GM19438 (cell line): ENCODE measurements at regions not wholly inside any gene's neighbourhood (a gene's known extent, or its start where the extent isn't known, plus 50 kb on each side); places are given as distances from the start of the nearest gene placed in this dataset.

Experiments used
- ATAC-seq: cut with Tn5 transposase; IDR thresholded peaks from one replicate; pipeline ENCODE4 v1.9.1; 2021; ENCODE audit warnings: low read depth; ENCODE audit not compliant: unreplicated experiment

- no peak for ATAC-seq
Measured at GRCh38 chr3:70805061-70805889, 492.8 kb upstream of the MDFIC2 start.

DNA sequence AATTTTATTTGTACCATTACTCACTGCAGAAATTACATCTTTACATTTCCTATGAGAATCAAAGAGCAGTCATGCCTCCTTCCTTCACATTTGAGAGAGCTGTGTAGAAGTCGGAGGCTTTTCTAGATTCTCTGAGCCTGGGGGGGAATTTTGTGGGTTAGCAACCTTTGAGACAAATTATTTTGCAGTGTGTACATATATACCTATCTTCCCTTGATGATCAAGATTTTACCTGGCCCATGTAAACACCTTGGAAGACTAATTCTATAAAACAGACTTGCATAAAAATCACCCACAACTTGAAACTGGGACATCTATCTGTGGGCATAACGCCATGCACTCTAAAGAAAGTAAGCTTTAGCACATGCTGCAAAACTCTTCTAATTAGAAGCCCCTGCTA lies 491.5 kb upstream of the MDFIC2 start:
- ATAC-seq = no peak

DNA sequence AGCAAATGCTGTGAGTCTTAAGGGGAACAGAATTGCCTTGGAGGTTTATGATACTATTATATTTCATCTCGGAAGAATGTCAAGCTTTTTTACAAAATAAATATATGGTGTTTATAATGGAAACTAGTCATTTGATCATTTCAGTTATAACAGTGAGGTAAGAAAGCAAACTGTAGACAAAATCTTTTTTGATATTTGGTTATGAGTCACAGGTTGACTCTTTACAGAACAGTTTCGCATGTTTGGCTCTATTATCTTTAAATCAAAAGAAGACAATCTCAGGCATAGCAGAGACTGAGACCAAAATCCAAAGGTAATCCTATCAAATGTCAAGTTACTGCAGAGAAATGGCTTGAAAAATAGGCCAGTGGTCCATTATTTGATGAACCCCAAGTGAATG lies 490.9 kb upstream of the MDFIC2 start:
- ATAC-seq = no peak

GRCh38 chr3:70800951-70801350 lies 488.5 kb upstream of the MDFIC2 start:
- no peak for ATAC-seq

- ATAC-seq = no peak
Measured at GRCh38 chr3:70789878-70790277, 477.4 kb upstream of the MDFIC2 start.

DNA sequence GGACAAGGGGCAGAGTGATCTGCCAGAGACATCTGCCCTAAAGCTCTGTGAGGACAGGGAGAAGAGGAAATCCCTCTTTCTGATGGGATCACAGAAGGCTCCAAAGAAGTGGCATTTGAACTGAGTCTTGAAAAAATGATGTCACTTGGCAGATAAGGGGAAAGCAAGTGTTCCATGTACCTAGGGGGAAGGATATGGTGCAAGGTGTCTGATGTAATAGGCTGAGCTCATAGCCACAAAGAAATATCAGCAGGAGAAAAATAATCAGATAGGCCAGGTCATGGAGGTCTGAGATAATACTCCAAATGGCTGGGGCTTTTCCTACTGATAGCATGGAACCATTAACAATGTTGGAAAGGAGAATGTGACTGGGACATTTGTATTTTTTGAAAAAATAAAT lies 468.4 kb upstream of the MDFIC2 start:
- ATAC-seq = no peak

DNA sequence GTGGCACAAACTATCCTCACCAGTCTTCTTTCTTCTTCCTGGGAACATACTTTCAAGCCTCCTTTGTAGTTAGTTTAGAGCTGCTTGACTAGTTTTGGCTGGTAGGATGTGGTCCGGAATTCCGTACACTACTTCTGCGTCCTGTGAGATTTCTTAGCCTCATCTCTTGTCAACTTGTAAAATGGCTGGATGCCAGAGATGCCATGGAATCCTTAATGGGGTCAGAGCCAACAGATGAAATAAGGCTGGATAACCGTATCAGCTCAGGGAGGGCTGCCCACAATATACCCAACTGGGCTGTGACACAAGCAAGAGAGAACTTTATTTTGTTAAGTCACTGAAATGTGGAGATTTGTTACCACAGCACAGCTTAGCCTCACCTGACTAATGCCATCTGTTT lies 466.9 kb upstream of the MDFIC2 start:
- no peak for ATAC-seq

- no peak for ATAC-seq
Measured at GRCh38 chr3:70776081-70776480, 463.6 kb upstream of the MDFIC2 start.

DNA sequence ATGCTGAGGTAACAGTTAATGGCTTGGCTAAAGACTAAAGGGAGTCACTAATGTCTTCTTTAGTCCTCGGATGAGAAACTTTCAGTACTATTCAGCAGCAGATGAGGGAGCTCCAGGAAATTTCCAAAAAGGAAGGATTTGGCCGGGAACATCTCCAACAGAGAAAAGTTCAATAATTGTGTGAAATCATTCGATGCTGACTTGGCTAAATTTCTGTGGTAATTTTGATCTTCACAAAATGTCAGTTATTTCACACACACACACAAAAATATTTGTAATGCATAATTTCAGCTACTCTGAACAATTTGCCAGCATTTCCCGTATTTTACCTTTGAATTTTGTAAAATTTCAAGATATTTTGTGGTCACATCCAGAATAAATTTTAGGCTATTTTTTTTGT lies 462.8 kb upstream of the MDFIC2 start:
- ATAC-seq = no peak

GRCh38 chr3:70774641-70775040 lies 462.2 kb upstream of the MDFIC2 start:
- no peak for ATAC-seq

DNA sequence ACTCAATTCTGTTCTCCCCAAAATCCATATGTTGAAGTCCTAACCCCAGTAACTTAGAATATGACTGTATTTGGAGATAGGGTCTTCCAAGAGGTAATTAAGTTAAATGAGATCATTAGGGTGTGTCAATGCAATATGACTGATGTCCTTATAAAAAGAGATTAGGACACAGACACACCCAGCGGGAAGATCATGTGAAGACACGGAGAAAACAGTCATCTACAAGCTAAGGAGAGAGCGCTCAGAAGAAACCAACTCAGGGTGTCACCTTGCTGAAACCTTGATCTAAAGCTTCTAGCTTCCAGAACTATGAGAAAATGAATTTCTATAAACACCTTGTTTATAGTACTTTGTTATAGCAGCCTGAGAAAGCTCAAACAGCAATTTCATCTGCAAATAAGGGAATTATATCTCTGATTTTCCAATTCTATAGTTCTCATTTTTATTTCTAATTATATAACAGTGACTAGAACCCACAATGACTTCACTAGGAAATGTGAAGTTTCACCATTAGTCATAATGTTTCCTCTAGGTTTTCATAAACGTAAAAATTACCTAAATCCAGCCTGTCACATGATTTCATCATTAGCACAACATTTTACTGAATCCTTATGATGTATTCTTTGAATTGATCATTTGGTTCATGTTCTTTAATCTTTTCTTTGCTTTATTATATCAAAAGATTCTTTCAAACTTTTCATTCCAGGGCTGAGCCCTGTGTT lies 459.1 kb upstream of the MDFIC2 start:
- no peak for ATAC-seq

DNA sequence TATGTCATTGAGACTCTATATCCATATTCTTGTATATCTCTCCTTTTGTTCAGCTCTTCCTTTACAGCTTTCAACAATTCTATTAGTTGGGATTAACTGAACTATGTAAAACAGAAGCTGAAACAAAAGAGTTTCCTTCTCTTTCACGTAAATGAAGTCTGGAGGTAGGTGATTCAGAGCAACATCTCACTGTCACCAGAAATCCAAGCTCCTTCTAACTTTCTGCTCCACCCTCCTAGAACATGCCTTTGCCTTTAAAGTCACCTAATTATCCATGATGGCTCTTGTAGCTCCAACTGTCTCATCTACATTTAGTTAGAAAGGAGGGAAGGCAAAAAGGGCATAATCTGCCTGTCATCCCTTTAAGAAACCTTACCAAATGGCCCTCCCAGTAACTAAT lies 458.2 kb upstream of the MDFIC2 start:
- no peak for ATAC-seq

- ATAC-seq = no peak
Measured at GRCh38 chr3:70766301-70766700, 453.9 kb upstream of the MDFIC2 start.

DNA sequence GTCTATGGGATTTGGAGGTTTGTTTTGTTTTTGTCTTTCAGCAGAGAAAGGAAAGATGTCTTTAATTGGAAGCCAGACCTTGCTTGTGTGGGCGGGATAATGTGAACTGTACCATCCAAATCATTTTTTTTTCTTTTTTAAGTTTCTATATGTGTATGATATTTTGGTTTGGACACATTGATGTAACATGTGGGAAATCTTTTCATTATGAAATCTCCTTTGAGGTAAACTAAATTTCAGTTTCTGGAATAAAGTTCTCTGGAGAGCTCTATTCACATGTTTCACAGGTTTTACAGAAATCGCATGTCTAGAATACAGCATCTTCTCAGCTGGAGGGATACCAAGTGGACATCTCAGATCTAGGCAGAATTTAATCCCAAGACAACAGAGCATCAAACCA lies 451.5 kb upstream of the MDFIC2 start:
- ATAC-seq = no peak

- ATAC-seq = no peak
Measured at GRCh38 chr3:70757658-70758057, 445.2 kb upstream of the MDFIC2 start.

DNA sequence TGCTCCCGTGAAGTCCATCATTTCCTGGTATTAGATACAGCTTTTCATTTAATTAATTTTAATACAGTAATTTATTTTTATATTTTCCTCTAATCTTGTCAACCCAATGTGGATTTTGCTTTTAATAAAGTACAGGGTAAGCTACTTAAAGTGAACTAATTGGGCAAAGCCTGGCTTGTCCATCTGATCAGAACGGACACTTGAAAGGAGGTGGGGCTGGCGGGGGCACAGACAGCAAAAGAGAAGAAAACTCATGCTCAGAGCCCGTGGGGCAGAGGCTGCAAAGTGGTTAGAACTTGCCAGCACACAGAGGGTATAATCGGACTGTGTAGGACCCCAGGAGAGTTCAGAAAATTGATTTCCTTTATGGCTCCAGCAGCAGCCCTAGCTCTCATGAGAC lies 443.1 kb upstream of the MDFIC2 start:
- no peak for ATAC-seq

GRCh38 chr3:70754314-70754713 lies 441.9 kb upstream of the MDFIC2 start:
- ATAC-seq = no peak

- no peak for ATAC-seq
Measured at GRCh38 chr3:70753572-70753971, 441.1 kb upstream of the MDFIC2 start.

DNA sequence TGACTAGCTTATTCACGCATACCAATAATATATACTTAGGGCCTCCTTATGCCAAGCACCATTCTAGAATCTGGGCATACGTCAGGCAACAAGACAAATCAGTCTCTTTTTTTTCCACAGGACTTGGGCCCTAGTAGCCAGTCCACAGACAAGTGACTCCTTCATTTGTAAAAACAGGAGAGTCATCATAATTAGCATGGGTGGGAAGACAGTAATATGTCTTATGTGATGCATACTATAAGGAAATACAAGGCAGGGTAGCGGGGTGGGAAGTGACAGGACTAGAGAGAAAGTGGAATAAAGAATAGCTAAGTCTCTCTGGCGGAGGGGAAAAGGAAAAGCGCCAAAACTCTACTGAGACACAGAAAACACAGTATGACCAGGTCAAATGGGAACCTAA lies 439.6 kb upstream of the MDFIC2 start:
- ATAC-seq = no peak

DNA sequence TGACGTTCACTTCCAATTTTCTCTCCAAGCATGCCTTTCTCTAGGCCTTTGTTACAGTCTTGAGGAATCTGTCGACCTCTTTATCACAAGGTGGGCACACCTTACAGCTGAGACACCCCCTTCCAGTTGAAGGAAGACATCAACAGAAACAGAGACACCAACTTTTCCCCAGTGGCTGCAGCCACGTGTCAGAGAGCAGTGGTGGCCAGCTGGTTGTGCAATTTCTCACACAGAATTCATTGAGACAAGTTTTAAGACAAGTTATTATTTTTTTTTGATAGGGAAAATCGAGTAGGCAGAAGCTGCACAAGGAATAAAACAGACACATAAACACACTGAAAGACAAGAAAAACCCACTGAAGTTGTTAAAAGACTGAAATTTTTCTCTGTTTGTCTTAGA lies 436.7 kb upstream of the MDFIC2 start:
- ATAC-seq = no peak

DNA sequence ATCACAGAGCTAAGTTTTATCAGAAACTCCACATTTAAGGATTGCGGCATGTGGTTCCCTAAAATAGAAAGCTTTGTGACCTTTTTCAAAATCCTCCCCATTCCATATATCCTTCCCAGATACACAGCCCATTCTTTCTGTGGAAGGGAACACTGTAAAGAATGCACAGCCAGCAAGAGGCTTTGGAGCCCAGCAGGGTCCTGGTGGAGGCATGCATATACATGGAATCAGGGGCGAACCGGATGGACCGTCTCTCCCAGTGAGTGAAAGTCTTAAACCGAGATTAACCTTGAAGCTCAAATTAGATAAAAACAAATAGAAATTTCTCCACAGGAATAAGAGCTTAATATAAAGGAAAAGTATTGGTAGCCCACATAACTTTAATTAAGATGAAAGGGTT lies 436.2 kb upstream of the MDFIC2 start:
- ATAC-seq = no peak

GRCh38 chr3:70747847-70748246 lies 435.4 kb upstream of the MDFIC2 start:
- ATAC-seq = no peak
